ENCODE measurements at regions not wholly inside any gene's neighbourhood (a gene's known extent, or its start where the extent isn't known, plus 50 kb on each side); places are given as distances from the start of the nearest gene placed in this dataset.

DNA sequence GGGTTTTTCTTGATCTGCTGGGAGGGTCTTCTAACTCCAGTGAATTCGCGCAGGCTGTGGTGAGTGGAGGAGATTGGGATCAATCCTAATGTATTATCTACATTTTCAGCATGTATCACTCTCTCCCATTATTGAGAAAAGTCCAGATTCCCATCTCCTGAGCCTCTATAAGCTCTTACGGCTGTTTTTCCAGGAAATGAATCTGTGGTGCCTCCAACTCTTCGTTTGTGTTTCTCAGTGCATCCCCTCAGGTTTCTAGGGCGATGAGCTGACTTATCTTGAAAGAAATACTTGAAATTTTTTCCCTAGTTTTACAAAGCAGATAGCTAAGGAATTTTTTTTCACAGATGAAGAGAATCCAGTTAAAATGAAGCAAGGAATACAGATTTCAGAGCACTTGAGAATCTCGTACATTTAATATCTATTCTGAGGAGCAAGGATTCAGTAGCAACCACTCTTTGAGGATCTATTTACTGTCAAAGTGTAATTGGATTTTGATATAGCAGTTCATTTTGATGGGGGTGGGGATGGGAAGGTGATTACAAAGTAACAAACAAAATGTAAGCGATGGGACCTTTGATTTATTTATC, 138.7 kb downstream of the BRMS1L start:
- TF ChIP-seq TCF7L2 (IDR thresholded peaks at IDR 0.05; ENCODE audit: low read depth, low read length) (no peak), SRSF9 (IDR thresholded peaks at IDR 0.05; ENCODE audit: borderline replicate concordance, low read depth, low read length) (no peak), ZNF24 (IDR thresholded peaks at IDR 0.05) (no peak), ZBTB1 (CRISPR knock-in tag; IDR thresholded peaks at IDR 0.05; ENCODE audit: borderline replicate concordance, low read depth) (no peak), YBX1 (IDR thresholded peaks at IDR 0.05) (no peak)
- TF ChIP-seq, protein P1, sequence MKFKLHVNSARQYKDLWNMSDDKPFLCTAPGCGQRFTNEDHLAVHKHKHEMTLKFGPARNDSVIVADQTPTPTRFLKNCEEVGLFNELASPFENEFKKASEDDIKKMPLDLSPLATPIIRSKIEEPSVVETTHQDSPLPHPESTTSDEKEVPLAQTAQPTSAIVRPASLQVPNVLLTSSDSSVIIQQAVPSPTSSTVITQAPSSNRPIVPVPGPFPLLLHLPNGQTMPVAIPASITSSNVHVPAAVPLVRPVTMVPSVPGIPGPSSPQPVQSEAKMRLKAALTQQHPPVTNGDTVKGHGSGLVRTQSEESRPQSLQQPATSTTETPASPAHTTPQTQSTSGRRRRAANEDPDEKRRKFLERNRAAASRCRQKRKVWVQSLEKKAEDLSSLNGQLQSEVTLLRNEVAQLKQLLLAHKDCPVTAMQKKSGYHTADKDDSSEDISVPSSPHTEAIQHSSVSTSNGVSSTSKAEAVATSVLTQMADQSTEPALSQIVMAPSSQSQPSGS (CRISPR knock-in tag; IDR thresholded peaks at IDR 0.05) = no peak
- TF ChIP-seq, protein P2, sequence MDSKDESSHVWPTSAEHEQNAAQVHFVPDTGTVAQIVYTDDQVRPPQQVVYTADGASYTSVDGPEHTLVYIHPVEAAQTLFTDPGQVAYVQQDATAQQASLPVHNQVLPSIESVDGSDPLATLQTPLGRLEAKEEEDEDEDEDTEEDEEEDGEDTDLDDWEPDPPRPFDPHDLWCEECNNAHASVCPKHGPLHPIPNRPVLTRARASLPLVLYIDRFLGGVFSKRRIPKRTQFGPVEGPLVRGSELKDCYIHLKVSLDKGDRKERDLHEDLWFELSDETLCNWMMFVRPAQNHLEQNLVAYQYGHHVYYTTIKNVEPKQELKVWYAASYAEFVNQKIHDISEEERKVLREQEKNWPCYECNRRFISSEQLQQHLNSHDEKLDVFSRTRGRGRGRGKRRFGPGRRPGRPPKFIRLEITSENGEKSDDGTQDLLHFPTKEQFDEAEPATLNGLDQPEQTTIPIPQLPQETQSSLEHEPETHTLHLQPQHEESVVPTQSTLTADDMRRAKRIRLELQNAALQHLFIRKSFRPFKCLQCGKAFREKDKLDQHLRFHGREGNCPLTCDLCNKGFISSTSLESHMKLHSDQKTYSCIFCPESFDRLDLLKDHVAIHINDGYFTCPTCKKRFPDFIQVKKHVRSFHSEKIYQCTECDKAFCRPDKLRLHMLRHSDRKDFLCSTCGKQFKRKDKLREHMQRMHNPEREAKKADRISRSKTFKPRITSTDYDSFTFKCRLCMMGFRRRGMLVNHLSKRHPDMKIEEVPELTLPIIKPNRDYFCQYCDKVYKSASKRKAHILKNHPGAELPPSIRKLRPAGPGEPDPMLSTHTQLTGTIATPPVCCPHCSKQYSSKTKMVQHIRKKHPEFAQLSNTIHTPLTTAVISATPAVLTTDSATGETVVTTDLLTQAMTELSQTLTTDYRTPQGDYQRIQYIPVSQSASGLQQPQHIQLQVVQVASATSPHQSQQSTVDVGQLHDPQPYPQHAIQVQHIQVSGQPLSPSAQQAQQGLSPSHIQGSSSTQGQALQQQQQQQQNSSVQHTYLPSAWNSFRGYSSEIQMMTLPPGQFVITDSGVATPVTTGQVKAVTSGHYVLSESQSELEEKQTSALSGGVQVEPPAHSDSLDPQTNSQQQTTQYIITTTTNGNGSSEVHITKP (IDR thresholded peaks at IDR 0.05; ENCODE audit: partially characterized antibody) = no peak
- TF ChIP-seq, protein P3, sequence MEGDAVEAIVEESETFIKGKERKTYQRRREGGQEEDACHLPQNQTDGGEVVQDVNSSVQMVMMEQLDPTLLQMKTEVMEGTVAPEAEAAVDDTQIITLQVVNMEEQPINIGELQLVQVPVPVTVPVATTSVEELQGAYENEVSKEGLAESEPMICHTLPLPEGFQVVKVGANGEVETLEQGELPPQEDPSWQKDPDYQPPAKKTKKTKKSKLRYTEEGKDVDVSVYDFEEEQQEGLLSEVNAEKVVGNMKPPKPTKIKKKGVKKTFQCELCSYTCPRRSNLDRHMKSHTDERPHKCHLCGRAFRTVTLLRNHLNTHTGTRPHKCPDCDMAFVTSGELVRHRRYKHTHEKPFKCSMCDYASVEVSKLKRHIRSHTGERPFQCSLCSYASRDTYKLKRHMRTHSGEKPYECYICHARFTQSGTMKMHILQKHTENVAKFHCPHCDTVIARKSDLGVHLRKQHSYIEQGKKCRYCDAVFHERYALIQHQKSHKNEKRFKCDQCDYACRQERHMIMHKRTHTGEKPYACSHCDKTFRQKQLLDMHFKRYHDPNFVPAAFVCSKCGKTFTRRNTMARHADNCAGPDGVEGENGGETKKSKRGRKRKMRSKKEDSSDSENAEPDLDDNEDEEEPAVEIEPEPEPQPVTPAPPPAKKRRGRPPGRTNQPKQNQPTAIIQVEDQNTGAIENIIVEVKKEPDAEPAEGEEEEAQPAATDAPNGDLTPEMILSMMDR (IDR thresholded peaks at IDR 0.05 in 2 of 3, conservative IDR thresholded peaks at IDR 0.05 in 1 of 3; ENCODE audit: insufficient read depth in 2 of 3, low read depth in 1 of 3, low read length in 3 of 3) = no peak

Measured in K562 (cell line).